AML-193 (cell line): ENCODE measurements at regions not wholly inside any gene's neighbourhood (a gene's known extent, or its start where the extent isn't known, plus 50 kb on each side); places are given as distances from the start of the nearest gene placed in this dataset.
"Not testable (repeated sequence)": the region's sequence is repeated elsewhere in the genome, so short reads cannot be mapped to it uniquely, and the experiment has no call there.

Source experiments
- DNase-seq, 2 experiments: peaks; one replicate each; lab custom pipeline; 2025; lab: John Stamatoyannopoulos, UW

GRCh38 chr9:31335529-31336234 lies 1048.8 kb upstream of the ACO1 start:
- DNase-seq: no peak

- no peak for DNase-seq
These were observed 1048.1 kb upstream of the ACO1 start for GRCh38 chr9:31336386-31336785.

GRCh38 chr9:31336841-31337240 lies 1047.6 kb upstream of the ACO1 start:
- DNase-seq: no peak

DNA sequence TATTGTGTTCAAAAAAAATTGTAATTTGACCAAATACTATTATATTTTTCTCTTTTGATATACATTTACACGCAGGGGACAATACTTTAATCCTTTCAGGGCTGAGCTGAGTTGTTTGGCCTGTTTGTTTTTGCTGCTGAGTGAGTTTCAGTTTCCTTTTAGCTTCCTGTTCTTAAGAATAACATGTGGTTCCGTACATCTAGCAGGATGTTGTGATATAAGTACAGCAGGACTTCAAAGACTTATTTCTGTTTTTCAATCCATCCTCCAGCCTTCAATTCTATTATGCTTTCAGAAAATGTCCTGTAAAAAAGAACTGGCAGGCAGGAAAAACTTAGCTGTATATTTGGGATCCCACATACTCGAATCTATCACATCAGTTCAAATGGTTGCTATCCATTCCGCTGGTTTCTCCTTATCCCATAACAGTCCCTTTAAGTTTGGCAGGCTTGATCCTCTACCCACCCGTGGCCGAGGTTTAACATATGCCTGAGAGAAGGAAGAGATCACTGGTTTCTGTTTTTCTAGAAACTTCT lies 1037.3 kb upstream of the ACO1 start:
- peak; percentile 14 to 24 for DNase-seq

- DNase-seq: no peak
These were observed 1029.1 kb upstream of the ACO1 start for GRCh38 chr9:31355159-31355882.

DNA sequence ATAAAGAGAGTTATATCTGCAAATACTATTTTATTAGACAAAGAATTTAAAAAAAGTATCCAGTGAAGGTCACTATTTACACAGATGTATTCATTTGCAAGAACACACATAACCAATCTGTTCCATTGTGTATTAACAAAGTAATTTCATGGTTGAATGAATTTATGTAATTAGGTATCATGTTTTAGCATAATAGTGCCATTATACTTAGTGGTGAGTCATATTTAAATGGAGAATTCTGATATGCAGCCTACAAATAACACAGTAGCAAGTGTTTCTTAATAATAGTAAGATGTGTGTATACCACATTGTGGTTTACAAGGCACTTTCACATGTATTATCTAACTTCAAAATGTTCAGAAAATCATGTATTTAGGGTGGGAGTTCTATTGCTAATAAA lies 1028.5 kb upstream of the ACO1 start:
- DNase-seq: no peak

GRCh38 chr9:31359071-31359470 lies 1025.4 kb upstream of the ACO1 start:
- DNase-seq: no peak

GRCh38 chr9:31364171-31364570 lies 1020.3 kb upstream of the ACO1 start:
- no peak for DNase-seq

DNA sequence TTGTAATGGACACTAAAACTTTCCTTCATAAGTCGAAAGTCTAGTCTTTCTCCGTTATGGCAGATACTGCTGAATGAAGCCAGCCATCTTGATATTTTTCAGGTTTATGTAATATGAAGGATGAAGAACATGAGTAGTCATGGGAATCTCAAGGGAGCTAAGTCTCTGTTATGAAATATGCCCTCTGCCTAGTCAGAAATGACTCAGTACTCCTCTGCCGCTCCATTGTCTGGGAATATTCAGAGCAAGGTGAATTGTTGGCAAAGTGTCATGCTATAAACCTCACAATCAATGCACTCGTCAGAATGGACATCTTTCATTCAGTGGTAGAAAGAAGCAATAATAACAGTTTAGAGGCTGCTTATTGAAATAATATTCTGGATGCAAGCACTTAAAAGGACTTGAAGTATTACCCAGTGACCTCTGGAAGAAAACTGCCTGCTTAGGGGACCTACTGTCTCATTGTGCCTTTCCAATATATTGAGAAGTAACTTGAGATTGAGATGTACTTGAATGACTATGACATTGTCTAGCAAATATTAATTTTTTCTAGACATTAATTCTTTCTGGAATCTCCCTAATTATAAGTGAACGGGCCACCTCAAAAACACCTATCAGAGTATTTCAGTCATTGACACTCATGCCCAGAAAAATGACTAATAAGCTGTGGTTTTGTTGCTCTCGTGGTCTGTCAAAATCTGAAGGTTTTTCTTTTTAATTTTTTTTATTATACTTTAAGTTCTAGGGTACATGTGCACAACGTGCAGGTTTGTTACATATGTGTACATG lies 1011.5 kb upstream of the ACO1 start:
- no peak for DNase-seq

DNA sequence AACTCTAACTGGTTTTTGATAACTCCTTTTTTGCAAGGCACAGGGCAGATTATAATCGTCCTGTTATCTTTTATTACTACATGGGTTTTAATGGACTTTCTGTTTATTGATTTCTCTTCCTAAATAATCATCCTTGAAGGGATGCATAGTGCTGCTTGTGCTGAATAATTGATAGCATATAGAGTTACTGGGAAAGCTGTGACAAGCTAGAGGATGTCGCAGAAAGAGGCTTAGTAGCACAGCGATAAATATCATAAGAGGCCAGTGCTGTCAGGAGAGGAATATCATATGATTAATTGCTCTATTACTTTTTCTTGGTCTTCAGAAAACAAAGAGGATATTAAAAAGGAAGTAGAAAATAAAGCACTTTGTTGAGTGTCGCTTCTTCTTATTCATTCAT lies 1007.1 kb upstream of the ACO1 start:
- DNase-seq: no peak

GRCh38 chr9:31388660-31389059 lies 995.8 kb upstream of the ACO1 start:
- DNase-seq: no peak

DNA sequence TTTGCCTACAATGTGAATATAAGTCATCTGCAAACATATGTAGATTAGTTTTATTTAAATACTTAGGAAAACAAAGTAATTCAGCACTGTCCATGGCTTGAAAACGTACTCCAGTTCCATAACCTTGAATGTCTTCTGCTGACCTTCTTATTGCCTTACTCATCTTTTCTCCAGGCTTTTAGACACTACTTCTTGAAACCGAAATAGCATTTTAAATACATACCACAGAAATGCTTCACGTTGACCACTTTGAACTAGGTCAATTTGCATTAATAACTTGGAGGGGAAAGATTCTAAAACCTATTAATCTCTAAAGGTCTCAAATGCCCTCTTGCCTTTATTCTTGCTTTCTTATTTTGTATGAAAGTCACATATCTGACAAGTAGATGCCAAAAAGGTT lies 995.4 kb upstream of the ACO1 start:
- DNase-seq: no peak

- DNase-seq: no peak
These were observed 993.9 kb upstream of the ACO1 start for GRCh38 chr9:31390403-31391025.

DNA sequence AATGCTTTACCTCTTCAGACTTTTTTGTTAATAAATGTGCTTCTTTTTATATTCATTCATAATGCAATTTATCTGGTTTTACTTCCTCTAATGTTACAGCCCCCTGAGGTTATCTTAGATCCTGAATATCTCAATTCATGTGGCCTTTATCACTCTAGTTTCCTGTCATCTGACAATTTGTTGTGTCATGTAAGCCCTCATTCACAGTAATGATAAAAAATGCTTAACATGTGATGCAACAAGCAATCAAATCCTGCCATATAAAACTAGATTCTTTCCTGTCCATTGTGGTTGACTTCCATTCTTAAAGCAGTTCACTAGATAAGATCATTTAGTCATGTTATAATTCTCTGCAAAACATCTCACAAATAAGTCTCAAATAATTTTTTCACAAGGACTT lies 991.2 kb upstream of the ACO1 start:
- no peak for DNase-seq

GRCh38 chr9:31394015-31394473 lies 990.4 kb upstream of the ACO1 start:
- DNase-seq: no peak

- no peak for DNase-seq
These were observed 972.4 kb upstream of the ACO1 start for GRCh38 chr9:31412081-31412480.

- DNase-seq: no peak
These were observed 969.3 kb upstream of the ACO1 start for GRCh38 chr9:31415164-31415563.

DNA sequence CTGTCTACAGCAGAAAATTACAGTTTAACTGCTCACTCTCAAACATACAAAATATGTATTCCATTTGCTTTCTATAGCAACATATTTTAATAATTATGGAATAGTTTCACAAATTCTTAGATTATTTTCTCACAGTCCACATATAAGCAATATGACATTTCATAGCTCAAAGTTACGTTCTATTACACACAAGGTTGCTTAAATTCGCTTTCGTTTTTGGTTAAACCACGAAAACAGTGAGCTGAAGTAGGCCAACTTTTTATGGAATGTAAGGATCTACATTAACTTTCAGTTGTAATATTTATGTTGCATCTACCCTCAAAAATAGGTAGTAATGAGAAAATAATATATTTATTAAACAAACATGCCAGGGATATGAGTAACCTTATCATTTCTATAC lies 966.0 kb upstream of the ACO1 start:
- no peak for DNase-seq

- not testable (repeated sequence) for DNase-seq
These were observed 940.6 kb upstream of the ACO1 start for GRCh38 chr9:31443630-31444457.

DNA sequence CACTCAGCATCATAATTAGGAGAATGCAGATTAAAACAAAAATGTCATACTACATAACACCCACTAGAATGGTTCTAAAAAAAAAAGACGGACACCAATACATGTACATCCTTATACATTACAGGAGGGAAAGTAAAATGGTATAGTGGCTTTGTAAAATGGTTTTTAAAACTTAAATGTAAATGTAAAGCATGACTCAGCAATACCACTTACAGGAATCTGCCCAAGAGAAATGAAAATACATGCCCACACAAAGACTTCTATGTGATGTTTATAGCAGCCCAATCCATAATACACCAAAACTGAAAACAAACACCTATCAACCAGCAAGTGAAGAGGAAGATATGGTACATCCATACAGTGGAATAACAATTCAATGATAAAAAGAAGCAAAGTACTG lies 939.1 kb upstream of the ACO1 start:
- no peak for DNase-seq

DNA sequence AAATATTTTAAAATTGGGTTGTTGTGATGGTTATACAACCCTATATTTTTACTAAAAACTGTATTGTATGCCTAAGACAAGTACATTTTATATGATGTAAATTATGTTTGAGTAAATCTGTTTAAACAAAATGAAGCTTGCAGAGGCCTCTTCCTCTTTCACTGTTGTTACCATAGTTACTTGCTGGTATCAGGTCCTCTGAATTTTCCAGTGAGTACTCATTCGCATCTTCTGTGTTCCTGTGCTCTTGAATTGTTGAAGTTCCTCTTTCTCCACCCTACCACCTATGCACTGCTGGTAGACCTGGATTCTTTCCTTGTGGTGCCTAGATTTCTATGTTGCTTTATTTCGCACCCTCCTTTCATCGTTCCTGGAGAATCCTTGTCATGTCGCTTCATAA lies 938.5 kb upstream of the ACO1 start:
- DNase-seq: no peak
